HL-60/S4 (cell line): ENCODE measurements at regions not wholly inside any gene's neighbourhood (a gene's known extent, or its start where the extent isn't known, plus 50 kb on each side); places are given as distances from the start of the nearest gene placed in this dataset.

Experiments used
- in situ Hi-C: fragments of 300-500 bp; cut with MboI; formaldehyde crosslinking; loops from 2 replicates; pipeline ENCODE4 v1.14.3; 2022; ENCODE audit warnings: low sequenced_read_pairs

DNA sequence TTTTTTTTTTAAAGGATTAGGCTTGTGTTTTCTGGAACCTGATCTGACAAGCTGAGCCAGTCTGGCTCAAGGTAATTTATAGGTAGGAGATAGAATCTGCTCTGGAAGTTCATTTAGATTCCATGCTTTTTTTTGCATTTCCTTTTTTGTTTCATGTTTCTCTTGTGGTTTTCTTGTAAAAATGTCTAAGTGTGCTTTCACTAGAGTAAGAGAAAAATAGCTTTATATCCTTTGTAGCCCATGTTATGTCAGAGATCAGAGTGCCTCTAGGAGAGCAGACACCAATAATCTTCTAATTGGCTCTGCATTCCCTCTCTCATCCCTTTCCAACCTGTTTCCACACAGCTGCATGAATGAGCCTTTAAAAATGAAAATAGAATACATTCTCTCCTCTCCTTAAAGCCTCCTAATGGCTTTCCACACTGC is 389.8 kb upstream of the KCNMB2 start:
- in situ Hi-C loops: no loop called here

DNA sequence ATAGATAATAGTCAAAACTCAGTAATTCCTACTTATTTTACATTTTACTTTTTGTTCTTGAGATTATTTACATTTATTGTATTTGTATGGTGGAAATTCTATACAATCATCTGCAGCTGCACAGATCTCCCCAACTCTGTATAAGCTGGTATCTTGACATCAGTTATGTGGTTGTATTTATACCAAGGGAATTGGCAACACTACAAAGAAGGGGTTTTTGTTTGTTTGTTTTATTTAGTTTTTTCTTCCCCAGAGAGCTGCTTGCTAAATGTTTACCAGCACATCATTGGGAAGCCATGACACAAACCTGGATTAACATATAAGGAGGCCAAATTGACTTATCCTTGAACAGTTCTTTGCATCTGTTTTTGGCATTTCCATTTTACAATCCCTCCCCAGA is 389.2 kb upstream of the KCNMB2 start:
- in situ Hi-C loops: no loop called here

DNA sequence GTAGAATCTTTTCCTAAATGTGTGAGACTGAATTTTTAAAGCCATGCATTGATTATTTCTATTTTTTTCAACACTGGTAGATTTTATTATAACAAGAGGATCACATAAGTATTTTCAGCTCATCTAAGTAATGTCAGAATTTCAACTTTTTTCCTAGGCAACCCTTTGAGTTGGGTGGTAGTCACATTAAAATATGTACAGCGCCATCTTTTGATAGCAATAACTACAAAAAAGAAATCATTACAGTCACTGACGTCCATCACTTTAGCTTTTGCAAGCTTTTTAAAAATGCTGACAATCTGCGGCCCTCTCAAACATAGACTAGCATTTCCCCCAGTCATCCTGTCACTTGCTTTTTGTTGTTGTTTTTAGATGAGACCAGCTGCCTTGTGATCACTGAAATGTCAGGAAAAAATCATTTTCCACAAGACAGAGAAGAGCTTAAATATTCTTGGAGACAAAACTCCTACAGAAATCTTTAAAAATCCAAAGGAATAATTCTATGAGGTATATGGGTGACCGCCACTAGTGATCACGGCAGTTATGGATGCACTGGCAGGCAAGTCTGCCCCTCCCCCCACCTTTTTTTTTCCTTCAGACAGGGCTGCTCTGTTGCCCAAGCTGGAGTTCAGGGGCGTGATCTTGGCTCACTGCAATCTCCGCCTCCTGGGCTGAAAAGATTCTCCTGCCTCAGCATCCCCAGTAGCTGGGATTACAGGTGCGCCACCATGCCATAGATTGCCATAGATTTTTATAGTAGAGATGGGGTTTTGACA is 384.0 kb upstream of the KCNMB2 start:
- in situ Hi-C loops: no loop called here

DNA sequence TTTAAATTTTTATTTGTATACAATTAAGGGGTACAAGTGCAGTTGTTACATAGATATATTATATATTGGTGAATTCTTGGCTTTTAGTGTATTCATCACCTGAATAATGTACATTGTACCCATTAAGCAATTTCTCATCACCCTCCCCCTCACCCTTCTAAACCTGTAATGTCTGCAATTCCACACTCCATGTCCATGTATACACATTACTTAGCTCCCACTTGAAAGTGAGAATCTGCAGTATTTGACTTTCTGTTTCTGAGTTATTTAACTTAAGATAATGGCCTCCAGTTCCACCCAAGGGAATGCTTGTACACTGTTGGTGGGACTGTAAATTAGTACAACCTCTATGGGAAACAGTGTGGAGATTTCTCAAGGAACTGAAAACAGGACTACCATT is 383.2 kb upstream of the KCNMB2 start:
- in situ Hi-C loops: no loop called here

DNA sequence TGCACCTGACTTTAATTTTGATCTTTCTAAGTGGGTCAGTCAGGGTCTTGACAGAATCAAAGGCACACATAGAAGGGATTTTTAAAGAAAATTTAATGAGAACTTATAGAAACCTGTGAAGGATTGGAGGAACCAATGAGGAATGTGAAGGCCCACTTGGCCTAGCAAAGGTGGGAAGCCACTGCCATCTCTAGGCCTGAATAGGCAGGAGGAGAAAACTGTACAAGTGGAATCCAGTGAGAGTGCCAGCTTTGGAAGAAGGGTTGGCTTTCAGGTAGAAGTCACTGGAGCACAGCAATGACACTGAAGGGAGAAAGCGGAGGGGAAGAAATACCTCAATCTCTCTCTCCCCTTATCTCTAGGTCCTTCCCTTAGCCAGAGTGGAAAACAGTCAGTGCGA is 380.7 kb upstream of the KCNMB2 start:
- in situ Hi-C loops: no loop called here

DNA sequence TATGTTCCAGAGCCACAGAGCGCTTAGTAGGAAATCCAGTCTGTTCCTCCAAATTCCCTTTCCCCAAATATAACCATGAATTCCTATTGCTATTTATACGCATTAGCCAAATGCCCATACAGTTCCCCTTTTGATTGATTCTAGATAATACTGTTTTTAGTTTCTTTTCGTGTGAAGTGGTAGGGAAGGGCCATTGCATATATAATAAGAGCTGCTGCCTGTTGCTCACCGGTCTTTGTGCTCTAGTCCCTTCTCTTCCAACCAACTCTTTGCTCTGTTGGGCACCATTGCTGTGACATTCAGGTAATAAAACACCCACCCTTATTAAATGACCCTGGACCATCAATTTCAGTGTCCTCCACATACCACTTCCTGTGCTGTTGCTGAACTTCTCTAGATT is 379.9 kb upstream of the KCNMB2 start:
- in situ Hi-C loops: no loop called here

DNA sequence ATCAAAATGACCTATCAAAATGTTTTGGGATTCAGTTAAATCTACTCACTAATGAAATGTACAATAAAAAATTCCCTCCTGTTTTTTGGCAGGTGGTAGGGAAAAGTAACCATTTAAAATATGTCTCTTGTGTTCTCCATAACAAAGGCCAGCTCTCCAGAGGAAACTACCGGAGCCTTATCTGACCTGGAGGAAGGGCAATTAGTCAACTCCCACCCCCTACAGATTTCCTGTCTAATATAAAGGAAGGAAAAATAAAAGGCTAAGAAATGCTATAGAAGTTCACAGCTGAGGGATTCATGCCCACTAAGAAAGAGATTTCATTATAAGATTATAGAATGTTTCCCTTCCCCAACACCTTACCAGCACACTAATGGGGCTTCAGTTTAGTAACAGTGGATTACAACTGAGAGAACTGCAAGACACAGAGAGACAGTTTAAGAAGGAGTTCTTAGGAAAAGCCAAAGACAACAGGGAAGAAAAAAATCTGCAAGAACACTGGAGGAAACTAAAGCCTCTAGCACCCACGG is 376.5 kb upstream of the KCNMB2 start:
- in situ Hi-C loops: no loop called here

DNA sequence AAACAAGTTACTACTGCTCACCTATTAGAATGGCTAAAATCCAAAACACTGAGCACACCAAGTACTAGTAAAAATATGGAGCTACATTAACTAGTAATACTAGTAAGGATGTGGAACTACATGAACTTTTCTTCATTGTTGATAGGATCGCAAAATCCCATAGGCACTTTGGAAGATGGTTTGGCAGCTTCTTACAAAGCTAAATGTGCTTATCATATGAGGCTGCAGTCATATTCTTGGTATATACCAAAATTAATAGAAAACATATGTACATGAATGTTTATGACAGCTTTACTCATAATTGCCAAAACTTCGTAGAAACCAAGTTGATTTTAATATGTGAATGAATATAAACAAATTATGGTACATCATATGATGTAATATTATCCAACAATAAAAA is 366.8 kb upstream of the KCNMB2 start:
- in situ Hi-C loops: no loop called here

DNA sequence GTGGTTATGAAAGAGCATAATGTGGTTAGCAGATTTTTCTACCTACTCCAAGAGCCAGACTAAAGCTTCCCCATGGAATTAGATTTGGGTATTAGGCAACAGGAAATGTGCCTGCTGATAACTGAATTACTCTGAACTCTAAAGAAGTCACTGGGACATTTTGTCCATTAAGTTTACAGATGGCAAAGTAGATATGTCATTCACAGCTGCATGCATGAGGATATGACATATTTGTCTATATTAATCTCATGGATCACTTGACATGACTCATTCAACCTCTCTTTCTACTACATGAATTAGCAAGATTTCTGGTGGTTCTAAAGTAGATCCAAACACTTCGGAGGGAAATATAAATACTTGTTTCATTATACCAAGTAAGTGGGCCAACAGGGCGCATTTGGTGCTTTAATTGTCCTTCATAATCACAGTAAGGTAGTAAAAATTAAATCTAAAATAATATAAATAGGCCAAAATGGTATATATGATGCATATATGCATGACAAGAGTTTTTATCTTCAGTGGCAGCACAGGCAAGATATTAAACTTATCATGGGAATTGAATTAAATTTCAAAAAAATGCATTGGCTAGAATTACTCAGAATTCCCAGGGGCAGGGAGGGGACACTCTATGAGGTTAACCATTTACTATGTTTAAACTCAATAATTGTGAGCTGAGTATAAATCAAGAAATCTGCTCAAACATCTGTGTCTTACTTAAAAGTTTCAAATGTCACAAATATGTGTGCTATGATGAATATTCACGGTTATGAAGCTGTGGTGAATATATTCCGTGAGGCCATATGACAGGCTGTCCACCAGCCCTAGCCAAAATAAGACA is 365.3 kb upstream of the KCNMB2 start:
- in situ Hi-C loops: no loop called here

DNA sequence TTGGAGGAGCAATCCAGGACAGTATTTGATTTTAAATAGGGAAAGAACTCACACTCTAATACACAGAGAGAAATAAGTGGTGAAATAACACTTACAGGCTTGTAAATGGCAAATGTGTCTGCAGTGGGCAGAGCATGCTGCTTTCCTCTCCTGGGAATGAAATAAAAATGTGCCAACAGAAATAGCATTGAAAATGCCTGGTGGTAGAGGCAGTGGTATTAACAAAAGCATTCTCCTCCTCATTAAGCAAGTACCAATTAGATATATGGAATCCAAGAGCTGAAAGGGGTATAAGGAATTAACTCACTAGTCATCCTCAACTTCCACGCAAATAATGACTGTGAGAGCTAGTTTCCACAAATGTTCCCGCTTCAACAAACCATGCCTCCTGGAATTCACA is 364.1 kb upstream of the KCNMB2 start:
- in situ Hi-C loops: no loop called here

DNA sequence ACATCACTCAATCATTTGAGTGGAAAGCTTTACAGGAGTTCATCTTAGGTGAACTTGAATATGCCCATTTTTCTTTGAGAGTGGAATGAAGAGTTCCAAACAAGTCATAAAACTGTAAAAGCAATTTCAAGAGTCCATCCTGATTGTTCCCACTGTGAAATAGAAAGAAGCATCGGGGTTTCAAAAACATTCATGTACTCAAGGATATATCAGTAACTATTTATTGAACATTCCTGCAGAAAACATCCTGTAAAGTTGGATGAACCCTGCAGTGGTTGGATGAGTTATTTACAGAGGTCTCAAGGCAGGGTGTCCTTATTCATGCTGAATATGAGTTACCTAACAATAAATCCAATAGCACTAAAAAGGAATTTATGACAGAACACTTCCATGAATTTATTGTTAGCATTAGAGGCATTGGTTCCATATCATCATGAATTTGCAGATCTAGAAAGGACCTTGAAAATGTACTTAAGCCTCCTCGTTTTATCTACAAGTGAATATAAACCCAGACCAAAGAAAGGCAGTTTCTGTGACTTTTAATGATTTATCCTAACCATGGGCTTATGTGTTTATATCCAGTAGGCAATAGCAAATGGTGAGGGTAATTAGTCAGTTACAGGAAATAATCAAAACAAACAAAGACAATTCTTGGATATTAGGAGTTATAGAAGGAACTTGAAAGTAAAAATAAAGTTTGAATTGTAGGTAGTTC is 361.9 kb upstream of the KCNMB2 start:
- in situ Hi-C loops: no loop called here

DNA sequence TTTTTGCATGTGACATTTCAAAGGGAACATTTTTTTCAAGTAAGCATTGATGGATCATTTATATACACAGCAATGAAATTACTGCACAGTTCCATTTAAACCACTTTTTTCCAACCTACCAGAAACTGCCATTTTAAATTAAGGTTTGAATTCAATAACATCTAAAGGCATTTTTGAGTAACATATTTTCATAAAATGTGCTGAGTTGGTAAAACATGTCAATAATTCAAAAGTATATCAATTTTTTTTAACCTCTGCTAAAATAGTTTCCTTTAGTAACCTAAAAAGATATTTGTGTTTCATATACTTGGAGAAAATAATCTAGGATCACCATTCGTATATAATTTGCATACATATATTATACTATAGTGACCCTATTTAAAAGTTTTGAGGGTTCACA is 355.1 kb upstream of the KCNMB2 start:
- in situ Hi-C loops: no loop called here

DNA sequence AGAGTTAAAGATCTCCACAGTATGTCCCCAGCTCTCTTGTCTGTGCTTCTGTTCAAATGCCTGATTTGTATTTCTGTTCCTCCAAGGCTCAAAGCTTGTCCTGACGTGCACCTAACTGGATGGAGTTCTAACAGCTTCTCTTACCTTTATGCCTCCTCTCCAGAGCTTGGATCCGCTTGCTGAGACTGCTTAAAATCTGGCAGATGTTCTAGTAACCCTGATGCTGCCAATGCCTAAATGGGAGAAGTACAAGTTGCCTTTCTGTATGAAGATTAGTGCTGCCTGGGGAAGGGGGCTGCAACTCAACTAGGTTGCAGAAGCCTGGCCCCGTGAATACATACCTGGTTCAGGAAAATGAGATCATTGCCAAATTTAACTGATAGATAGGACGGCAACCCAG is 354.5 kb upstream of the KCNMB2 start:
- in situ Hi-C loops: no loop called here

DNA sequence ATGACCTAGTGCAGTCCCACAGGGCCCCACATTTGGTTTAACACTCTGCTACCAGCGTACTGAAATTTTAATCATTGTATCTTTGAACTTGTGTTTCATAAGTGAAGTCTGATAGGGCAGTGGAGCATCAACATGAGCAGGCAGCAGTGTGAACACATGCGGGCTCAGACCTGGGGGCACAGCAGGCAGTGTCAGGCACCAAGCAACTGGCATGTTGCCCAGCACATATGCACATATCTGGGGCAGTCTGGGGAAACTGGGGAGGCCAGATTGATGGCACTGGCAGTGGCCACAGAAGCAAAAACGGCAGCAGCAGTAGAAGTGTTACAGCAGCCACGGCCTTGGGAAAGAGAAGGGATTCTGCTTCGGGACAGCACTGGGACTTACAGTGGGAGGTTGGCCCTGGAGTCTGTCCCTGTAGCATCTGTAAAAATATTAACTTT is 353.9 kb upstream of the KCNMB2 start:
- in situ Hi-C loops: no loop called here

DNA sequence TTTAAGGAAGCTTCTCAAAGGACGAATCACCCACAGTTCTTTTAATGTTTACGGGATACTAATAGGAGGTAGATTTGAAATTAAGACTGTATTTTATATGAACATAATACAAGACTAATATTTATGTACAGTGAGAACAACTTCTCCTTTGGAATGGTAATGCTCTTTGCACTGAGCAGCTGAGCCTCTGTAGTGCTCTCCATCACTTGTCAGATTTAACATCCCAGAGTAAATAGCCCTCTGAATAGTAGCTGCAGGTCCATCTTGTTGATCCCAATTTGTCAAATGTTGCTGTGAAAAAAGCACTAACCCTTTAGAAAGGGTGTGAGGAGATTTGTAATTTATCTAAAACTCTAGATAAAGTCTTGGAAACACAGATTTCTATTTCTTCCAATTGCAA is 351.4 kb upstream of the KCNMB2 start:
- in situ Hi-C loops: no loop called here

DNA sequence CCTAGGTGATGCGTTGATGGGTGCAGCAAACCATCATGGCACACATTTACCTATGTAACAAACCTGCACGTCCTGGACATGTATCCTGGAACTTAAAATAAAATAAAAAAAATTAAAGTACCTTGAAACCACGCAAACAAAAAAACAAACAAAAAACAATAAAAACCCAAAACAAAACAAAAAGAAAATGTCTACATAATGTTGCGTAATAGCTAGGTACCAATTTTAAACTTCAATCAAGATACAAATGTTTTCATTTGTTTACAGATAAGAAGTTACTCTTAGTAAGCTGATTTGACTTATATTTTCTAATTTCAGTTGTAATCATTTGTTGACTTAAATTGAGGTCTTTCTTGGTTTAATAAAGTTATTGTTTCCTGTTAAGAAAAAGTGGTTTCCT is 349.6 kb upstream of the KCNMB2 start:
- in situ Hi-C loops: no loop called here

DNA sequence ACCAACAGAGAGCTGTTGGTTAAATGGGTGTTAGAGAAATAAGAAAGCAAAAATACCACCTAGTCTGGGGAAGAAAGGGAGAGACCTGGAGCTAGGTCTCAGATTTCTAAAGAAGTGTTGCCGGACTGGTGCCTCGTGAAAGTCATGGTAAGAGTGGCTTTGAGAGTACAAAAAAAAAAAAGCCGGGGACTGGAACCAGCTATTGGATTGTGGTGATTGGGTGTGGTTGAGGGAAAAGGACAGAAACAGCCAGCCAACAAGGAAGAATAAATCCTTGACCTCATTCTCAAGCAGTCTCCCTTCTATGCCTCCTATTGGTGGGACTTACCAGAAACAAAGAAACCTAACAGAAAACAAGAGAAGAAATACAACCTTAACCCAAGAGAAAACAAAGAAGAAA is 346.4 kb upstream of the KCNMB2 start:
- in situ Hi-C loops: no loop called here

DNA sequence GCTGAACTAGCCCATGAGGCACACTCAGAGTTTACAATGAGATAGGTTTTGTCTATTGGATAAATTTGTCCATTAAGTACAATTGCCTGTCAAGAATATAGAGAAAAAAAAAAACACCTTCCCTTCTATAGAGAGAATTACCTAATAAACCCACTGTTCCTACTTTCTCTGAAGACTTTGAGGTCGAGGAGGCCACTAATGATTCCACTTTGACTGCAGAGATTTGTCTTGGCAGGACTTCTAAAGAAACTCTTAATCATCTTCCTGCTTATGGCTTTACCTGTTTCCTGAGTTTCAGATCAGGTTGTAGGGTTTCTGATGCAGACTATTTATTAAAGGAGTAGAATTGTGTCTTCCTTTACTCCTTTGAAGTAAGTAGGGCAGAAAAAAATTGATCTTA is 342.4 kb upstream of the KCNMB2 start:
- in situ Hi-C loops: no loop called here

DNA sequence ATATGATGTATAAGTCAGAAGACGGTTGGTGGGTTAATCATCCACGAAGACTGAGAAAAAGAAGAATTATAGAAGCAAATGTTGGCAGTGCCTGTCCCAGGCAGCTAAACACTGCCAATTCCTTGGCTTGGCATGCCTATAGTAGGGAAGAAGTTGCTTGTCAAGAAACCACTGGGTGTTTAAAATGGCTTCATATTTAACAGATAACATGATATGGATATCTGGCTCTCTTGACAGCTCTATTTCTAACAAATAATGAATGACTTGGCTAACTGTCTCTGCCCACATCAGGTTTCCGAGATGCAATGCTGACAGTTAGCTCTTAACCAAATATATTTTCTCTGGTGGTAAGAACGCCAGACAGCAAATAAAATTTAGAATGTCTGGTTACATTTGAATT is 341.7 kb upstream of the KCNMB2 start:
- in situ Hi-C loops: no loop called here

DNA sequence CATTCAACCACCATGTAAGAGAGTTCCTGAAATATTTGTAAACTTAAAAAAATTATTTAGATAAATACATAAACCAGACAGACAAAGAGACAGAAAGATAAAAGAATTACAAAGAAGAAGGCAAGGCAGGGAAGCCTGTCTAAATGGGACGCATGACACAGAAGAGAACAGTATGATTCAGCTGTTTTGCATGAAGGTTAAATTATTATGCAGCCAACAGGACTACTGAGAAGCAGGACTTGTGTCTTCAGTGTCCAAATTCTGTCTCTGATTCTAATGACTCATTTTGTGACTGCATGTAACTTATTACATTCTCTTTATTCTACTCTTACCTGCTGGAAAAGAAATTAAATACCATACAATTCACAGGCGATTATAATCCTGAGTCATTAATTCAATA is 340.4 kb upstream of the KCNMB2 start:
- in situ Hi-C loops: no loop called here

DNA sequence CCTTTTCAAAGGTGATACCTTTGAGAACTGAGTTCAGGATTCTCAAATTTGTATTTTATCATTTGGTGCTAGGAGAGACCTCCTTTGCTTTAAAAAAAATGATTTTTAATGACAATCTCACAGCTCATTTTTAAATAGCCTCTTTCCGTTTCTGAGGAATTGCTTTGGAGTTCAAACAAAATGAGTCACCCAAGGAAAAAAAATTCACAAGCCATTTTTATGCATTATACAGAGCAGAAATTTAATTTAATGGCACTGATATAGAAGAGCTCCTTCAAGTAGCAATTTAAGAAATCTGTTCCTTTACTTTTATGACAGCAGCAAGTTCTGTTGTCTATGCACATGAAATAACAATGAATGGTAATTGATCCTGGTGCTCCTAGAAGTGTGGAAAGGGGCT is 337.9 kb upstream of the KCNMB2 start:
- in situ Hi-C loops: no loop called here
